ENCODE measurements at regions not wholly inside any gene's neighbourhood (a gene's known extent, or its start where the extent isn't known, plus 50 kb on each side); places are given as distances from the start of the nearest gene placed in this dataset.

DNA sequence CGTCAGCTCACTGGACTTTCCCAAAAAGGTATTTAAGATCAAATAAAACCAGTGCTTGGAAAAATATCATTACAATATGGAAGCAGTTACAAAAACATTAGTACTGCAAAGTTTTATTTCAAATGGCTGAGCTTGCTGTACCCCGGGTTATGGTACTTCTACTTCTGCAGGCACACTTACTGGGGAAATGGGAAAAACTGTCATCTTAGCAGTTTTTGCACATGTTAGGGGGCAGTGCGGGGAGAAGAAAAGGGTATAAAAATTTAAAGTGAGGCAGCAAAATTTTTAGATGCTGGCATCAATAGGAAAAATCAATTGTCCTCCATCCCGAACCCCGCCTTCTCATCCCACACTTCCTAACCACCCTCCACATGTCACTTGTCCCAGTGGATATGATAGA is 133.4 kb downstream of the ATG4C start:
- Mint-ChIP-seq H3K4me1 (ENCODE audit: low read depth) (no peaks in the 10 kb centered on the region), H3K4me3 (no peak overlapping the region), H3K36me3 (ENCODE audit: insufficient read depth) (no peaks in the 10 kb centered on the region), H3K9me3 (no peaks in the 10 kb centered on the region), H3K27me3 (ENCODE audit: low read depth) (peaks cover 7% of the 10 kb centered on the region)
- no peak for DNase-seq
- ATAC-seq: no peak

DNA sequence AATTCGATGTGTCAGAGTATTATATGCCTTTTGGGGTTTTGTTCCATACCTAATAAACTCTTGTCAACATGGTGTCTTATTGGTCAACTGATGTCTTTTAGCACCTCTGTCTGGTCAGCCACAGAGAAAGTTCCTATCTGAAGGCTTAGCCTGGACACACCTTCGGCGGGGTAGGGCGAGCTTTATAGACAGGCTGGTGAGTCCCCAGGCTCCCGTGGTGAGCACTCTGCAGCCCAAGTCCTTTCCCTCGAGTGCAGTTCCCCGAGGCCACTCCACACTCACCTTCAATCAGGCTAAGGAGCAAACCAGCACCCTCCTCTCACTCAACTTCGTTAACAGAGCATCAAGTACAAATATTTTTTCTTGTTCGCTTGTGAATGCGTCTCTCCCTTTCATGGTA is 133.9 kb downstream of the ATG4C start:
- no peak for ATAC-seq
- Mint-ChIP-seq H3K4me1 (ENCODE audit: low read depth) (no peaks in the 10 kb centered on the region), H3K36me3 (ENCODE audit: insufficient read depth) (no peaks in the 10 kb centered on the region), H3K4me3 (no peak overlapping the region), H3K27me3 (ENCODE audit: low read depth) (peaks cover 7% of the 10 kb centered on the region), H3K9me3 (peaks cover under 1% of the 10 kb centered on the region)
- no peak for DNase-seq

DNA sequence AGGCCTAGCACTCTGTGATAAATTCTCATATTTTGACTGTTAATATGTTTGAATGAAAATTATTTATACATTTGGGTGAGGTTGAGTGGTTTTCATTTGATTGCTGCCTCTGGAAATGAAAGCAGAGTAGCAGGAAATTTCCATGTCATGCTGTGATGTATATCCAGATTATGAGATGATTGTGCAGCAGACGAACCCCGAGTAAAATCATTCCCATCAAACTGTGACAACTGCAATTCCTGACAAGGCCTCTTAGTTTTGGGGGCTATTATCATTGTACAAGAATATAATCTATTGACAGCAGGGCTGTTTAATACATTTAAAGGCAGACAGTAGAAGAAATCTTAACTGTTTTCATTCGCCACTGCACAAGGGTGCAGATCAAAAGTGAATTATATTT is 134.8 kb downstream of the ATG4C start:
- no peaks in the 10 kb centered on the region for H3K36me3 Mint-ChIP-seq (ENCODE audit: insufficient read depth)
- no peak for ATAC-seq
- H3K27me3 Mint-ChIP-seq (ENCODE audit: low read depth): peaks cover 7% of the 10 kb centered on the region
- no peak overlapping the region for H3K4me3 Mint-ChIP-seq
- no peak for DNase-seq
- no peaks in the 10 kb centered on the region for H3K4me1 Mint-ChIP-seq (ENCODE audit: low read depth)
- H3K9me3 Mint-ChIP-seq: peaks cover 4% of the 10 kb centered on the region

DNA sequence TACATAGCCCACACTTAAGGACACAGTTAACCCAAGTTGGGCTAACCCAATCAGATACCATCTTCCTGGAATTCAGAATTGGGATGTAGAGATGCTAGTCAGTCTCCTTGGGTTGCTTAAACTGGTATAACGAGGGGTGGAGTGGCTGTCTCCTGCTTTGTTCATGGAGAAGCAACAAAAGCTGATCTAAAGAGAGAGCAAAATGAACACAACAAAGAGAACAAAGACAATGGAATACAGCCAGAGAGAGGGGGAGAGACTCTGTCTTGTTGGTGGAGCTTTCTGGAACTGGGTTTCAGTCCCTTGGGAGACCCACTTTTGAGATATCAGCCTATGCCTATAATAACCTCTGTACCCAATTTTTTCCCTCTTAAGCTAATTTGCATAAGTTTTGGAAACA is 138.1 kb downstream of the ATG4C start:
- DNase-seq (no peak), ATAC-seq (no peak)
- Mint-ChIP-seq H3K27me3 (ENCODE audit: low read depth) (peaks cover 9% of the 10 kb centered on the region), H3K4me3 (no peak overlapping the region), H3K4me1 (ENCODE audit: low read depth) (no peaks in the 10 kb centered on the region), H3K9me3 (peaks cover 4% of the 10 kb centered on the region), H3K36me3 (ENCODE audit: insufficient read depth) (no peaks in the 10 kb centered on the region)

DNA sequence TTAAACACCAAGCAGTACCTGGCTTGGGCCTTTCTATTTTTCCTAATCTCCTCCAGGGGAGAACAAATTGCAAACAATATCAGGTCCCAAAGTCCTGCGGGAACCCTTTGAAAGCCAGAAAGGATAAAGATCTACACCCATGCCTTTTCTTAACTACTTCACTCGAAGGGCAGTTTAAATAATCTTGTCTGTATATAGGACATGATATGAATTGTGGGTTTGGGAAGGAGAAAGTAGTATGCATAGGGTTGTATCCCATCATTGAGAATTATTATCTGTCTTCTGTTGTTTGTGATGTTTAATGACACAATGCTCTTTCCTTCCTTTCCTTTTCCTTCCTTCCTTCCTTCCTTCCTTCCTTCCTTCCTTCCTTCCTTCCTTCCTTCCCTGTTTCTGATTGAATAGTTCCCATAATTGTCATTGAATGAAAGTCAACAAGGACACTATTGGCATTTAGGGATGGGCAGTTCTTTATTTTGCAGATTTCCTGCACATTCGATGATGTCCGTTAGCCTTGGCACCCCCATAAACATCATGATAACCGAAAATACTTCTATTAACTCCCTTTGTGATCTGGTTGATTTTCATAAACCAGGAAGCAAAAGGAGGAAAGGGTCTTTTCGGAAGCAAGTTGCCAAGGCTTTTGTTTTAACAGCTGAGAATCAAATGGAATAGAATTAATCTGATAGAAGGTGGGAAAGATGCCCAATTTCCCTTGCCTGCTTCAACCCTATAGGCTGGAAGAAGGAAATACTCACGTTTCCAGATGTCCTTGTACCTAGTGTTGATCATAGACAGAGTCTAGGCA is 141.3 kb downstream of the ATG4C start:
- ATAC-seq (no peak), DNase-seq (no peak)
- Mint-ChIP-seq H3K36me3 (ENCODE audit: insufficient read depth) (no peaks in the 10 kb centered on the region), H3K4me3 (no peak overlapping the region), H3K27me3 (ENCODE audit: low read depth) (peaks cover 5% of the 10 kb centered on the region), H3K9me3 (peaks cover 4% of the 10 kb centered on the region), H3K4me1 (ENCODE audit: low read depth) (no peaks in the 10 kb centered on the region)

DNA sequence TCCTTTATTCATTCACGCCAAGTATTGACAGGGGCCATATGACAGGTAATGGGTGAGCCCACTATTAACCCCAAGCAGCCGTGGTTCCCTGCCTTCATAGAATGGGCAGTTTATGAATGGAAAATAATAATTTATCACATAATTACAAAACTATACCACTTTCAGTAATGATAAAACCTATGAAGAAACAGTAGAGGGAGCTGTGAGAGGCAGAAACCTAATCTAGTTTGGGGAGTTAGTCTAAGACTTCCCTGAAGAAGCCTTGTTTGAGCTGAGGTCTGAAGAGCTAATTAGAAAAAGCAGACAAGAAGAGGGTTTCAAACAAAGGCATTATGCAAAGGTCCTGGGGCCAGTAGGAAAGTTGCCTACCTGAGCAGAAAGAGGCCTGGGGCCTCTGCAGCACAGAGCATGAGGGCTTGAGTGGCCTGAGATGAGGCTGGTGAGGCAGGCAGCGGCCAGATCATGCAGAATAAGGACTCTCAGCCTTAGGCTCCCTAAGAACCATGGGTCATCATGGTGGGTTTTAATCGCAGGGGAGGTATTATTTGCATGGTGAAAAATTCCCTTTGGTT is 142.8 kb downstream of the ATG4C start:
- H3K36me3 Mint-ChIP-seq (ENCODE audit: insufficient read depth): no peaks in the 10 kb centered on the region
- DNase-seq (no peak), ATAC-seq (no peak)
- H3K4me1 Mint-ChIP-seq (ENCODE audit: low read depth): no peaks in the 10 kb centered on the region
- peaks cover 4% of the 10 kb centered on the region for H3K9me3 Mint-ChIP-seq
- no peak overlapping the region for H3K4me3 Mint-ChIP-seq
- peaks cover 5% of the 10 kb centered on the region for H3K27me3 Mint-ChIP-seq (ENCODE audit: low read depth)

DNA sequence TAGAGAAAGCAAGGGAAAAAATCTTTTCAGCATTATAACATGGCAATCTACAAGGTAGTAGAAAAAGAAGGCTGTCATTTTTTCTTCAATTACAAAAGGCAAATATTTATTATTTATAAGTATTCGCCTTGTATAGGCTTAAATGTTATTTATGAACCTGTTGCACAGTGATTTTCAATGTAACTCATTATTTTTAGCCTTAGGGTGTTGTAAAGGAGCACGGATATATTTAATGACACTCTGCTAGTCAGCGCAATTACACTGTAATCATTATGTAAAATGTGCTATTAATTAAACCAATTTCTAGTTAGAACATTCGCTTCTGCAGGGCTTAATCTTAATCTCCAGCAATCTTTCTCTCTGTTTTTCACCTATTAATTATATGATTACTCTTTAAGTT is 145.0 kb downstream of the ATG4C start:
- DNase-seq: no peak
- no peak overlapping the region for H3K4me3 Mint-ChIP-seq
- H3K36me3 Mint-ChIP-seq (ENCODE audit: insufficient read depth): no peaks in the 10 kb centered on the region
- ATAC-seq: no peak
- H3K4me1 Mint-ChIP-seq (ENCODE audit: low read depth): no peaks in the 10 kb centered on the region
- H3K9me3 Mint-ChIP-seq: no peaks in the 10 kb centered on the region
- H3K27me3 Mint-ChIP-seq (ENCODE audit: low read depth): peaks cover 7% of the 10 kb centered on the region

DNA sequence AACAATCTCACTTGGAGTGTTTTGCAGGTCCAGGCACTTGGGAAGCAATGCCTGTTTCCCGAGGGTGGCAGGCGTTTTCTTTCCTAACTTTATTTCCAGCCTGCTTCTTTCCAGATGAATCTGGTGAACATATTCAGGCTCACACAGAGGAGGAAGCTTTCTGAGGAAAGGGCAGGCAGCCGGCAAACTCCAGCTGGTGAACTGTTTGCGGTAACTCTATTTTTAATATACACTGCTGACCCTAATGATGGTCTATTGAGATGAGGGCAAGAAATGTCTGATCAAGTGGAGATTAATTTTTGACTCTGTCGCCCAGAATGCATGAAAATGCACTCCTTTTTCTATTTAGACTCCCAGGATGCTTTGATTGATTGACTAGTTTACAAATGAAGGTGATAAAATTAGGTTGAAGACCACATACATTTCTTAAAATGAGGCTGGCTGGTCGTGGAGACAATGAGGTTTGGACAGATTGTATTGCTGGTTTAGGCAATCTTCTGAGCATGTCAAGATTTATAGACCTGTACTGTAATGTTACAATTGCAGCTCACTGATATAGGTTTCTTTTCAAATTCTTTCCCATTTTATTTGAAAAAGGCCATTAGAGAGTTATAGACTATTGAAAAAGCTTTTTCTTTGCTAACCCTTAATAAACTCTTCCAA is 153.8 kb downstream of the ATG4C start:
- no peaks in the 10 kb centered on the region for H3K4me1 Mint-ChIP-seq (ENCODE audit: low read depth)
- no peak for DNase-seq
- H3K4me3 Mint-ChIP-seq: no peak overlapping the region
- ATAC-seq: no peak
- H3K36me3 Mint-ChIP-seq (ENCODE audit: insufficient read depth): no peaks in the 10 kb centered on the region
- H3K27me3 Mint-ChIP-seq (ENCODE audit: low read depth): peaks cover 9% of the 10 kb centered on the region
- no peaks in the 10 kb centered on the region for H3K9me3 Mint-ChIP-seq

DNA sequence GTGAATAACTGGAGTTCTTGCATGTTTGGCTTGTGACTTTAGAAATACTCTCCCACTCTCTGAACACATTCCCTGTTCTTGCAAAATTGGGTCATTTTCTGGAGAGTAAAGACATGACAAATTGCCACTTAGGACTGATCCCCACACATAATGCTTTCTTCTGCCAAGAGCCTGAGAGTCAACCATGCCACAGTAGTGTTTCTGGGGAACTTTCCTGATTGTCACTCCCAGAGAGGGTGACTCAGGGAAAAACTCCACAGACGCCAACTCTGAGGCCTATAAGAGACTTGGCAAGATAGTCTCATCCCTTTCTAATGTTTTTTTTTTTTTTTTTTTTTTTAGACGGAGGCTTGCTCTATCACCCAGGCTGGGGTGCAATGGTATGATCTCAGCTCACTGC is 157.8 kb downstream of the ATG4C start:
- no peaks in the 10 kb centered on the region for H3K9me3 Mint-ChIP-seq
- H3K36me3 Mint-ChIP-seq (ENCODE audit: insufficient read depth): no peaks in the 10 kb centered on the region
- H3K4me3 Mint-ChIP-seq: no peak overlapping the region
- ATAC-seq (no peak), DNase-seq (no peak)
- H3K27me3 Mint-ChIP-seq (ENCODE audit: low read depth): peaks cover 4% of the 10 kb centered on the region
- H3K4me1 Mint-ChIP-seq (ENCODE audit: low read depth): no peaks in the 10 kb centered on the region

DNA sequence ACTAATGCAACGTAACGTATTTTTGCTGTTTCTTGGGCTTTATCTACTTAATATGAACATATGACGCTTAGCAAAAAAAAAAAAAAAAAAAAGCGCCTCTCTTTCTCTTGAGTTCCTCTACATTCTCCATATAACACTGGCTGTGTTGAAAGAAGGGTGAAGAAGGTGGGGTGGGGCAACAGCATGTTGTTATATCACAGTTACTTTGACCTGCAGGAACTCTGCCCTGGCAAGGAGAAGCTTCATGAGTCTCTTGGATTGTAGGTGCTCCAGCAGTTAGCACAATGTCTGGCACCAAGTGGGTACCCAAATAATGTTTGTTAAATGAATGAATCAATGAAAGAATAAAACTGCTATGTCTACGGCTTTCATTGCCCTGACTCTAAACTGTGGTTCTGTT is 162.6 kb downstream of the ATG4C start:
- Mint-ChIP-seq H3K9me3 (no peaks in the 10 kb centered on the region), H3K27me3 (ENCODE audit: low read depth) (peaks cover 12% of the 10 kb centered on the region), H3K36me3 (ENCODE audit: insufficient read depth) (no peaks in the 10 kb centered on the region), H3K4me3 (no peak overlapping the region), H3K4me1 (ENCODE audit: low read depth) (no peaks in the 10 kb centered on the region)
- ATAC-seq (no peak), DNase-seq (no peak)

DNA sequence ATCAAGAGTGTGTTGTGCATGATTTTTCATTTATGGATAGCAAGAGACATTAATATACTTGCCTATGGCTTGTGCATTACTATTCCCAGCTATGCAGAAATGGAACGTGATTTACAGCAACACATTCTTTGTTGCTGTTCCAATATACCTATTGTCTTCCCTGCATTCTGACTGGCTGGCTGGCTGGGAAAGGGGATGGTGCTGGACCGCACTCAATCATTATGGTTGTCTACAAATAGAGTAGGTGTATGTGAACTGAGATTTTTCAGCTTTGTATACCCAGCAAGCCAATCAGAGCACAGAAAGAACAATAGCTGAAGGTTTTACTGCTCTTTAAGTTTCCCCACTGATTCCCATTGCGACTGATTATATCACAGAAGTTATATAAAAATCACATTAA is 167.5 kb downstream of the ATG4C start:
- DNase-seq (no peak), ATAC-seq (no peak)
- Mint-ChIP-seq H3K4me1 (ENCODE audit: low read depth) (no peaks in the 10 kb centered on the region), H3K4me3 (no peak overlapping the region), H3K27me3 (ENCODE audit: low read depth) (peaks cover 11% of the 10 kb centered on the region), H3K36me3 (ENCODE audit: insufficient read depth) (no peaks in the 10 kb centered on the region), H3K9me3 (no peaks in the 10 kb centered on the region)

DNA sequence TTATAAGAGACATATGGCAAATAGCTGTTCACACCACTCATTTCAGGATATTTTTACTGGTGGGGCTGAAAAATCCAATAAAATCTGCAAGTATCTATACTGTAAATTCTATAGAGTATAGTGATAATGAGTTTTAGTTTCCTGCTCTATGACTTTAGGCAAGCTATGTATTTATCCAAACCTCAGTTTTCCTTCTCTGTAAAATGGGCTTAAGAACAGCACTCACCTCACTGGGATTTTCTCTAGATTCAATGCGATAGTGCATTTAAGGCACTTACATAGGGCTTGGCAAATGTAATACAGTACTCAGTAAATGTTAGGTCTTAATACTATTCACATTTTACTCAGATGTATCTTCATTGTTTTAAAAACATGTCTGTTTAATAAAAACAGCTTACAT is 168.7 kb downstream of the ATG4C start:
- DNase-seq: no peak
- peaks cover 11% of the 10 kb centered on the region for H3K27me3 Mint-ChIP-seq (ENCODE audit: low read depth)
- no peaks in the 10 kb centered on the region for H3K4me1 Mint-ChIP-seq (ENCODE audit: low read depth)
- H3K9me3 Mint-ChIP-seq: no peaks in the 10 kb centered on the region
- H3K4me3 Mint-ChIP-seq: no peak overlapping the region
- no peak for ATAC-seq
- no peaks in the 10 kb centered on the region for H3K36me3 Mint-ChIP-seq (ENCODE audit: insufficient read depth)

DNA sequence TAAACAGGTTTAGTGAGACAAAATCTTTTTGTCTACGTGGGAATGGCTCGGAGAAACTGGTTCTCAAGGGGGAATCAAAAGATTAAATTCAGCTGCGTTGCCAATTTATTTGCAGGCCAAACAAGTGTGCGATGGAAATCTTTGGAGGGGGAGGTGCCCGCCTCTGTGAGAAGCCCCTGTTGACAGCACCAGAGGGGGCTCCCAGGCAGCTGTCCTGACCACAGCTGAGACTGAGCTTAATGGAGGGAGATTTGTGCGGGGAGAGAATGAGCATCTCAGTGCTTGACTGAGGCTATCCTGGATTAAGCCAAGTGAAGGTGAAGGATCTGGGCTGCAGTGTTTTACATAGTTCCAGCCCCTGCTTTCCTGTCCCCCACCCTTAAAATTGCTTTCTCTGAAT is 169.7 kb downstream of the ATG4C start:
- no peak for DNase-seq
- no peaks in the 10 kb centered on the region for H3K36me3 Mint-ChIP-seq (ENCODE audit: insufficient read depth)
- no peak overlapping the region for H3K4me3 Mint-ChIP-seq
- H3K27me3 Mint-ChIP-seq (ENCODE audit: low read depth): peaks cover 9% of the 10 kb centered on the region
- H3K9me3 Mint-ChIP-seq: no peaks in the 10 kb centered on the region
- H3K4me1 Mint-ChIP-seq (ENCODE audit: low read depth): no peaks in the 10 kb centered on the region
- ATAC-seq: no peak

DNA sequence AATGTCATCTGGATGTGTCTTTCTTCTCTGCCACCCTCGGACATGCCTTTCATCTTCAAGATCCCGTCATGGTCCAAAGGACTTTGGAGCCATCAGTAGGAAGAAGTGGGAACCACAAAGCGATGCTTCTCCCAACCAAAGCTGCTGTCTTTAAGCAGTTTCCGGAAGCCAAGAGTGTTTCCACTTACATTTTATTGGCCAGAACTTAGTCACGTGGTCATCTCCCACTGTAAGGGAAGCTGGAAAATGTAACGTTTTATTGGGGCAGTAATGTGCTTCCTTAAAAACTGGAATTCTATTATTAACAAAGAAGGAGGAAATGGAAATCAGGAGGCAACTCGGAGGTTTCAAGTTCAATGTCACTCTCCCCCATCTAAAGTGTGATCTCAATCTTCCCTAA is 170.8 kb downstream of the ATG4C start:
- no peak for ATAC-seq

DNA sequence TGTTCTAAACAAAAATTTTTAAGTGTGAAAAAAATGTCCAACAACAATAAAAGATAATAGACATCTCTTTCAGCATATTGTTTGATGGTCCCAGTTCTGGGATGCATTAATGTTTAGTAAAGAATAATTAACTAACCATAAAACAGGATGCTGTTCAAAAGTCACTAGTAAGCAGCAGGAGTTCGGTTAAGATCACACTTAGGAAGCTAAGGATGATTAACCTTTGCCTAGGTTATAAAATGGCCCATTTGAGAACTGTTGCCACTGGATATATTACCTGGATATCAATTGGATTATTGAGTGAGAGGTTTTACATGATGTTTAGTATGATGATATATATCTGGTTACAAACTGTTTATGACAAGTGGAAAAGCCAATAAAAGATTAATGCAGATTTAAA is 171.7 kb downstream of the ATG4C start:
- DNase-seq (no peak), ATAC-seq (no peak)
- H3K4me1 Mint-ChIP-seq (ENCODE audit: low read depth): no peaks in the 10 kb centered on the region
- H3K9me3 Mint-ChIP-seq: no peaks in the 10 kb centered on the region
- no peak overlapping the region for H3K4me3 Mint-ChIP-seq
- H3K36me3 Mint-ChIP-seq (ENCODE audit: insufficient read depth): no peaks in the 10 kb centered on the region
- peaks cover 8% of the 10 kb centered on the region for H3K27me3 Mint-ChIP-seq (ENCODE audit: low read depth)

More for the DNA sequence above, 170.8 kb downstream of the ATG4C start:
- H3K4me3 Mint-ChIP-seq: no peak overlapping the region
- H3K9me3 Mint-ChIP-seq: no peaks in the 10 kb centered on the region
- H3K36me3 Mint-ChIP-seq (ENCODE audit: insufficient read depth): no peaks in the 10 kb centered on the region
- H3K4me1 Mint-ChIP-seq (ENCODE audit: low read depth): no peaks in the 10 kb centered on the region
- H3K27me3 Mint-ChIP-seq (ENCODE audit: low read depth): peaks cover 8% of the 10 kb centered on the region
- no peak for DNase-seq
